ENCODE measurements at regions not wholly inside any gene's neighbourhood (a gene's known extent, or its start where the extent isn't known, plus 50 kb on each side); places are given as distances from the start of the nearest gene placed in this dataset.

- TF ChIP-seq MYNN (CRISPR knock-in tag; IDR thresholded peaks at IDR 0.05; ENCODE audit: low read depth) (no peak), ELF3 (CRISPR knock-in tag; IDR thresholded peaks at IDR 0.05) (peak; percentile 26; the same call in 1 of the 2 replicates), SOX13 (IDR thresholded peaks at IDR 0.05) (no peak), SOX13 (CRISPR knock-in tag; conservative IDR thresholded peaks at IDR 0.05 in 1 of 2, IDR thresholded peaks at IDR 0.05 in 1 of 2) (peak in 1 of 2 experiments; percentile 19; a peak in 2 of 4 replicates), MIER3 (CRISPR knock-in tag; IDR thresholded peaks at IDR 0.05; ENCODE audit: borderline replicate concordance) (peak; percentile 55; the same call in 1 of the 2 replicates), AHDC1 (CRISPR knock-in tag; IDR thresholded peaks at IDR 0.05; ENCODE audit: borderline replicate concordance) (peak; percentile 93)
- TF ChIP-seq, protein P1, sequence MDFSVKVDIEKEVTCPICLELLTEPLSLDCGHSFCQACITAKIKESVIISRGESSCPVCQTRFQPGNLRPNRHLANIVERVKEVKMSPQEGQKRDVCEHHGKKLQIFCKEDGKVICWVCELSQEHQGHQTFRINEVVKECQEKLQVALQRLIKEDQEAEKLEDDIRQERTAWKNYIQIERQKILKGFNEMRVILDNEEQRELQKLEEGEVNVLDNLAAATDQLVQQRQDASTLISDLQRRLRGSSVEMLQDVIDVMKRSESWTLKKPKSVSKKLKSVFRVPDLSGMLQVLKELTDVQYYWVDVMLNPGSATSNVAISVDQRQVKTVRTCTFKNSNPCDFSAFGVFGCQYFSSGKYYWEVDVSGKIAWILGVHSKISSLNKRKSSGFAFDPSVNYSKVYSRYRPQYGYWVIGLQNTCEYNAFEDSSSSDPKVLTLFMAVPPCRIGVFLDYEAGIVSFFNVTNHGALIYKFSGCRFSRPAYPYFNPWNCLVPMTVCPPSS (IDR thresholded peaks at IDR 0.05) = no peak
Measured at GRCh38 chr18:51757255-51757924, 559.9 kb upstream of the MEX3C start (continued).

Data from HepG2 (cell line).